ENCODE measurements at regions not wholly inside any gene's neighbourhood (a gene's known extent, or its start where the extent isn't known, plus 50 kb on each side); places are given as distances from the start of the nearest gene placed in this dataset.

- DNase-seq (ENCODE audit: low read depth in 1 of 2, low spot score in 1 of 2) = no peak
- H3K27me3 ChIP-seq (ENCODE audit: insufficient read depth, poor library complexity, severe bottlenecking) = no peaks in the 10 kb centered on the region
- H3K4me3 ChIP-seq (replicated peaks; ENCODE audit: insufficient read depth, low read length) = no peak overlapping the region
- H3K27ac ChIP-seq (replicated peaks) = no peak overlapping the region
- TF ChIP-seq CTCF (IDR thresholded peaks at IDR 0.05; ENCODE audit: insufficient read depth, low read length) = no peak
- TF ChIP-seq SPI1 (IDR thresholded peaks at IDR 0.05; ENCODE audit: borderline replicate concordance, low read depth) = no peak
Measured at GRCh38 chr11:43101113-43101512, 210.7 kb upstream of the API5 start.

GRCh38 chr11:43116071-43116470 is 195.7 kb upstream of the API5 start:
- no peak for TF ChIP-seq GABPA (IDR thresholded peaks at IDR 0.05; ENCODE audit: low read depth)
- no peak for TF ChIP-seq SPI1 (IDR thresholded peaks at IDR 0.05; ENCODE audit: borderline replicate concordance, low read depth)
- Histone ChIP-seq H3K4me3 (replicated peaks; ENCODE audit: insufficient read depth, low read length) (no peak overlapping the region), H3K27ac (replicated peaks) (no peak overlapping the region), H3K27me3 (ENCODE audit: insufficient read depth, poor library complexity, severe bottlenecking) (no peaks in the 10 kb centered on the region)
- DNase-seq (ENCODE audit: low read depth in 1 of 2, low spot score in 1 of 2) = no peak

- DNase-seq (ENCODE audit: low read depth in 1 of 2, low spot score in 1 of 2) = no peak
- H3K27me3 ChIP-seq (ENCODE audit: insufficient read depth, poor library complexity, severe bottlenecking) = no peaks in the 10 kb centered on the region
- TF ChIP-seq GABPA (IDR thresholded peaks at IDR 0.05; ENCODE audit: low read depth) (no peak), SPI1 (IDR thresholded peaks at IDR 0.05; ENCODE audit: borderline replicate concordance, low read depth) (no peak), POLR2AphosphoS5 (IDR thresholded peaks at IDR 0.05; ENCODE audit: low read depth) (no peak), REST (IDR thresholded peaks at IDR 0.05; ENCODE audit: insufficient replicate concordance, low read depth) (no peak), CTCF (IDR thresholded peaks at IDR 0.05; ENCODE audit: insufficient read depth, low read length) (no peak)
- H3K4me3 ChIP-seq (replicated peaks; ENCODE audit: insufficient read depth, low read length) = no peak overlapping the region
- H3K27ac ChIP-seq (replicated peaks) = no peak overlapping the region
Measured at GRCh38 chr11:43119275-43119970, 192.4 kb upstream of the API5 start.

- Histone ChIP-seq H3K27me3 (ENCODE audit: insufficient read depth, poor library complexity, severe bottlenecking) (no peaks in the 10 kb centered on the region), H3K4me3 (replicated peaks; ENCODE audit: insufficient read depth, low read length) (no peak overlapping the region), H3K27ac (replicated peaks) (no peak overlapping the region)
- no peak for DNase-seq (ENCODE audit: low read depth in 1 of 2, low spot score in 1 of 2)
- no peak for TF ChIP-seq POLR2AphosphoS5 (IDR thresholded peaks at IDR 0.05; ENCODE audit: low read depth)
- no peak for TF ChIP-seq REST (IDR thresholded peaks at IDR 0.05; ENCODE audit: insufficient replicate concordance, low read depth)
- TF ChIP-seq CTCF (IDR thresholded peaks at IDR 0.05; ENCODE audit: insufficient read depth, low read length) = no peak
Measured at GRCh38 chr11:43122546-43122945, 189.2 kb upstream of the API5 start.
